CD4-positive, alpha-beta T cell treated with Interferon alpha-2 for 1 hour (primary cell): ENCODE measurements at regions not wholly inside any gene's neighbourhood (a gene's known extent, or its start where the extent isn't known, plus 50 kb on each side); places are given as distances from the start of the nearest gene placed in this dataset.

ENCODE experiments used
- DNase-seq, 2 donors: peaks; one replicate each; pipeline ENCODE4 v3.0.0-alpha.2; 2020 to 2022

GRCh38 chr10:30115626-30115940 lies 56.2 kb upstream of the JCAD start:
- DNase-seq = no peak

- DNase-seq = no peak
Observed at GRCh38 chr10:30114881-30115625, 55.7 kb upstream of the JCAD start.

- DNase-seq = no peak
Observed at GRCh38 chr10:30114401-30114800, 55.0 kb upstream of the JCAD start.

GRCh38 chr10:30111340-30112022 lies 52.1 kb upstream of the JCAD start:
- DNase-seq = no peak
